H1 (cell line): ENCODE measurements at regions not wholly inside any gene's neighbourhood (a gene's known extent, or its start where the extent isn't known, plus 50 kb on each side); places are given as distances from the start of the nearest gene placed in this dataset.

ENCODE experiments used
- CTCF ChIA-PET: fragments of 300-600 bp; sonication (Branson Sonifier 250); formaldehyde crosslinking; loops from one replicate; lab custom pipeline; 2021; ENCODE audit not compliant: partially characterized antibody; lab: Charles Lee
- POLR2A ChIA-PET: fragments of 300-600 bp; sonication (Branson Sonifier 250); formaldehyde crosslinking; loops from one replicate; lab custom pipeline; 2021; ENCODE audit warnings: inconsistent platforms; ENCODE audit not compliant: partially characterized antibody; lab: Charles Lee
- DNase-seq, 2 experiments: peaks; one replicate each; pipeline versions ENCODE4 v3.0.0 to v3.0.0-alpha.2; 2010 to 2022; ENCODE audit warnings: low spot score in 2 of 2, low read depth in 1 of 2, mixed read lengths in 1 of 2
- FAIRE-seq: peaks from 2 replicates; lab custom pipeline; 2011; peaks lifted over from hg19 to GRCh38; lab: Jason Lieb, UNC
- H2AFZ ChIP-seq: 2 replicates; pipeline ENCODE4 v1.8.1; 2012; ENCODE audit warnings: low read length, inconsistent platforms
- H2AK5ac ChIP-seq: 2 replicates; pipeline ENCODE4 v1.6.1; 2013; ENCODE audit warnings: low read depth, low read length
- H2BK120ac ChIP-seq: replicated peaks from 2 replicates; pipeline ENCODE3; 2013; ENCODE audit warnings: low read depth, low read length, inconsistent platforms
- H2BK12ac ChIP-seq: 2 replicates; pipeline ENCODE4 v1.6.1; 2013; ENCODE audit warnings: low read depth, low read length
- H2BK15ac ChIP-seq: 2 replicates; pipeline ENCODE4 v1.6.1; 2013; ENCODE audit warnings: low read length
- H2BK20ac ChIP-seq: 2 replicates; pipeline ENCODE4 v1.6.1; 2013; ENCODE audit warnings: low read length
- H2BK5ac ChIP-seq: 2 replicates; pipeline ENCODE4 v1.6.1; 2013; ENCODE audit warnings: low read depth, low read length
- H3K14ac ChIP-seq: 2 replicates; pipeline ENCODE4 v1.6.1; 2013; ENCODE audit warnings: inconsistent platforms; ENCODE audit not compliant: insufficient read length
- H3K18ac ChIP-seq: 2 replicates; pipeline ENCODE4 v1.6.1; 2013; ENCODE audit warnings: low read length; ENCODE audit errors: extremely low read depth
- H3K23ac ChIP-seq: 2 replicates; pipeline ENCODE4 v1.6.1; 2013; ENCODE audit warnings: inconsistent platforms; ENCODE audit not compliant: insufficient read length
- H3K23me2 ChIP-seq: 2 replicates; pipeline ENCODE4 v1.6.1; 2013; ENCODE audit warnings: low read depth, low read length
- H3K27ac ChIP-seq: 2 replicates; pipeline ENCODE4 v1.6.1; 2011; ENCODE audit warnings: low read depth, low read length, inconsistent platforms
- H3K27me3 ChIP-seq, 4 experiments: replicated peaks in 1 of 4; 1 replicate in 1 of 4; 2 replicates in 3 of 4; pipeline versions ENCODE4 v1.6.1 to v1.8.1; 2011 to 2013; ENCODE audit warnings: low read length in 3 of 4, mild to moderate bottlenecking in 3 of 4, inconsistent platforms in 2 of 4, mixed read lengths in 2 of 4, moderate library complexity in 1 of 4; ENCODE audit not compliant: control insufficient read depth in 3 of 4, insufficient read depth in 3 of 4; ENCODE audit errors: extremely low read depth in 1 of 4
- H3K36me3 ChIP-seq, 4 experiments: 2 replicates each; pipeline versions ENCODE4 v1.6.1 to v1.8.1; 2011 to 2013; ENCODE audit warnings: mild to moderate bottlenecking in 4 of 4, low read length in 3 of 4, moderate library complexity in 2 of 4, control low read depth in 1 of 4, inconsistent platforms in 1 of 4; ENCODE audit not compliant: insufficient read depth in 4 of 4, control insufficient read depth in 2 of 4
- H3K4ac ChIP-seq: replicated peaks from 2 replicates; pipeline ENCODE3; 2013; ENCODE audit warnings: low read length, low read depth, mixed read lengths, inconsistent platforms; ENCODE audit not compliant: insufficient read length
- H3K4me1 ChIP-seq, 4 experiments: replicated peaks in 1 of 4; 1 replicate in 1 of 4; 2 replicates in 3 of 4; pipeline versions ENCODE4 v1.6.1 to v1.8.1; 2011 to 2013; ENCODE audit warnings: low read length in 3 of 4, inconsistent platforms in 2 of 4, mixed read lengths in 1 of 4; ENCODE audit not compliant: insufficient read depth in 4 of 4, control insufficient read depth in 3 of 4
- H3K4me2 ChIP-seq, 2 experiments: 2 replicates each; pipeline versions ENCODE4 v1.6.1 to v1.8.1; 2011 to 2013; ENCODE audit warnings: low read depth in 2 of 2, low read length in 2 of 2, control low read depth in 1 of 2, inconsistent platforms in 1 of 2, mild to moderate bottlenecking in 1 of 2; ENCODE audit not compliant: insufficient read depth in 1 of 2
- H3K4me3 ChIP-seq, 4 experiments: fragments of 200-600, 300-600 bp in 1 of 4; sonication (generic), shearing (Covaris generic), sonication (Bioruptor Twin) in 1 of 4; 2 replicates each; pipeline versions ENCODE4 v1.5.1 to v1.8.1; 2011 to 2016; ENCODE audit warnings: low read length in 4 of 4, low read depth in 3 of 4, control low read depth in 2 of 4, inconsistent platforms in 2 of 4, mild to moderate bottlenecking in 2 of 4, mixed read lengths in 1 of 4, moderate library complexity in 1 of 4; ENCODE audit not compliant: insufficient read depth in 2 of 4; ENCODE audit errors: extremely low read depth in 1 of 4
- H3K56ac ChIP-seq: replicated peaks from 2 replicates; pipeline ENCODE3; 2013; ENCODE audit warnings: low read depth, mild to moderate bottlenecking, mixed read lengths, low read length, inconsistent platforms; ENCODE audit not compliant: insufficient read length
- H3K79me1 ChIP-seq: 2 replicates; pipeline ENCODE4 v1.6.1; 2013; ENCODE audit warnings: low read depth, low read length, control low read depth
- H3K79me2 ChIP-seq, 2 experiments: 2 replicates each; pipeline versions ENCODE4 v1.6.1 to v1.8.1; 2012 to 2013; ENCODE audit warnings: low read length in 2 of 2, mild to moderate bottlenecking in 2 of 2, inconsistent platforms in 1 of 2; ENCODE audit not compliant: insufficient read depth in 2 of 2, control insufficient read depth in 1 of 2
- H3K9ac ChIP-seq, 4 experiments: replicated peaks in 1 of 4; 1 replicate in 1 of 4; 2 replicates in 3 of 4; pipeline versions ENCODE4 v1.6.1 to v1.8.1; 2011 to 2013; ENCODE audit warnings: low read depth in 3 of 4, low read length in 3 of 4, control low read depth in 2 of 4, mild to moderate bottlenecking in 2 of 4, moderate library complexity in 2 of 4, inconsistent platforms in 1 of 4; ENCODE audit errors: extremely low read depth in 1 of 4
- H3K9me3 ChIP-seq, 2 experiments: 2 replicates each; pipeline versions ENCODE4 v1.6.1 to v1.8.1; 2012 to 2013; ENCODE audit warnings: mild to moderate bottlenecking in 2 of 2, moderate library complexity in 2 of 2, control low read depth in 1 of 2, inconsistent platforms in 1 of 2, low read depth in 1 of 2, low read length in 1 of 2, mixed read lengths in 1 of 2; ENCODE audit not compliant: insufficient read depth in 2 of 2
- H4K20me1 ChIP-seq, 2 experiments: replicated peaks in 1 of 2; 2 replicates each; pipeline versions ENCODE3 to v1.8.1; 2011 to 2013; ENCODE audit warnings: inconsistent platforms in 2 of 2, low read length in 2 of 2, mild to moderate bottlenecking in 1 of 2; ENCODE audit not compliant: insufficient read depth in 2 of 2, control insufficient read depth in 1 of 2
- H4K5ac ChIP-seq: 2 replicates; pipeline ENCODE4 v1.6.1; 2013; ENCODE audit warnings: low read length, low read depth, mixed read lengths, inconsistent platforms; ENCODE audit not compliant: insufficient read length
- H4K8ac ChIP-seq: 2 replicates; pipeline ENCODE4 v1.8.0; 2013; ENCODE audit warnings: mild to moderate bottlenecking, moderate library complexity, low read length, inconsistent platforms; ENCODE audit not compliant: insufficient read depth; ENCODE audit errors: extremely low read depth
- H4K91ac ChIP-seq: replicated peaks from 2 replicates; pipeline ENCODE3; 2013; ENCODE audit warnings: low read length, mixed read lengths, inconsistent platforms; ENCODE audit not compliant: insufficient read length
- SRF ChIP-seq: IDR thresholded peaks from 2 replicates; pipeline ENCODE4 v1.6.1; 2011; ENCODE audit warnings: mild to moderate bottlenecking, low read depth, low read length, moderate library complexity
- TEAD4 ChIP-seq: IDR thresholded peaks from 2 replicates; pipeline ENCODE4 v1.6.1; 2012; ENCODE audit warnings: low read depth, low read length, inconsistent platforms, mixed read lengths
- USF2 ChIP-seq: IDR thresholded peaks from 2 replicates; pipeline ENCODE4 v1.6.1; 2011; ENCODE audit warnings: low read length, improper control_type of control experiment
- WGBS, 2 experiments: shearing (Covaris generic) in 1 of 2; methylation state at CpG; one replicate each; pipeline versions ENCODE4 v1.1.6 to v1.1.7; 2013 to 2015; ENCODE audit warnings: low lambda C conversion rate in 2 of 2, mixed read lengths in 2 of 2, inconsistent platforms in 1 of 2, low coverage in 1 of 2, missing lambda C conversion rate in 1 of 2; ENCODE audit not compliant: insufficient replicate concordance in 2 of 2, insufficient coverage in 1 of 2, insufficient read length in 1 of 2; ENCODE audit errors: extremely low coverage in 1 of 2, missing lambda C conversion rate in 1 of 2; 5-methylcytosine and 5-hydroxymethylcytosine counted together

GRCh38 chr4:18882468-18882867 lies 860.9 kb upstream of the LCORL start:
- Histone ChIP-seq H3K23me2 (no peaks in the 10 kb centered on the region), H2BK12ac (0 out of 2 replicates have a peak overlapping the region, but pooled peaks have one; percentile 11), H3K79me1 (no peaks in the 10 kb centered on the region), H3K27me3 (no peaks in the 10 kb centered on the region), H3K4me2 (no peak overlapping the region), H3K36me3 (no peaks in the 10 kb centered on the region), H3K23ac (no peak overlapping the region), H3K27ac (no peak overlapping the region; the same call in 1 of the 2 replicates), H4K20me1 (no peaks in the 10 kb centered on the region), H3K9ac (no peak overlapping the region), H3K4ac (no peak overlapping the region), H4K8ac (no peak overlapping the region), H2BK15ac (no peak overlapping the region), H3K4me3 (no peak overlapping the region), H3K56ac (no peak overlapping the region), H2BK5ac (no peak overlapping the region), H3K79me2 (no peaks in the 10 kb centered on the region), H2AK5ac (no peak overlapping the region), H4K91ac (no peak overlapping the region), H2BK20ac (no peak overlapping the region), H3K18ac (no peak overlapping the region), H3K9me3 (no peaks in the 10 kb centered on the region), H4K5ac (no peak overlapping the region), H3K4me1 (peaks cover 0 to 3% (median 0%) of the 10 kb centered on the region in 4 experiments; a peak in 1 of 7 replicates), H3K14ac (no peak overlapping the region), H2BK120ac (no peak overlapping the region), H2AFZ (peak overlapping the region; percentile 73; the same call in 1 of the 2 replicates)
- FAIRE-seq (no peak), DNase-seq (no peak)
- TF ChIP-seq SRF = no peak
- TF ChIP-seq TEAD4 = peak; percentile 66
- TF ChIP-seq USF2 = no peak
- WGBS, 2 experiments = 94% methylated on average over 3 of the region's 3 CpGs; no CpG with 5 or more reads in 1 of the 2 experiments
- ChIA-PET CTCF (no interaction called here), POLR2A (no interaction called here)
